ENCODE measurements at regions not wholly inside any gene's neighbourhood (a gene's known extent, or its start where the extent isn't known, plus 50 kb on each side); places are given as distances from the start of the nearest gene placed in this dataset.

DNA sequence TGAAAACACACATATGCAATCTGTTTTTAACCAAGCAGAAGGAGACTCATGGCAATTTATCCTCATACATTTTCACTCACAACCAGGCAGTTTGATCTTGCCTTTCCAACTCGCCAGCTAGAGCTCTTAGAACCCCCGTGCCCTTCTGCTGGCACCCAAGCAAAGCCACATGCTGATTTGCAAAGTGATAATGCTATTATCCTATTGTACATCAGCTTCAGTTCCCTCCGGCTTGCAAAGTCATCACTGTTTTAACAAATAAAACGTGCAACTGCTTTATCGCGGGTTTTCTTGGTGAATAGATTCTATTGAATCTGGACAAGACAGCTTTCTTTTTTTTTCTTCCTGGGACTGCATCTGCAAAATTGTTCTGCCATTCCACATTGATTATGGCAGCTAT lies 314.6 kb downstream of the LNPK start:
- Mint-ChIP-seq H3K27ac (no peak overlapping the region), H3K4me1 (no peaks in the 10 kb centered on the region), H3K4me3 (no peak overlapping the region), H3K9me3 (no peaks in the 10 kb centered on the region), H3K27me3 (no peaks in the 10 kb centered on the region), H3K36me3 (ENCODE audit: low read depth) (no peaks in the 10 kb centered on the region)
- TF ChIP-seq, protein P1, sequence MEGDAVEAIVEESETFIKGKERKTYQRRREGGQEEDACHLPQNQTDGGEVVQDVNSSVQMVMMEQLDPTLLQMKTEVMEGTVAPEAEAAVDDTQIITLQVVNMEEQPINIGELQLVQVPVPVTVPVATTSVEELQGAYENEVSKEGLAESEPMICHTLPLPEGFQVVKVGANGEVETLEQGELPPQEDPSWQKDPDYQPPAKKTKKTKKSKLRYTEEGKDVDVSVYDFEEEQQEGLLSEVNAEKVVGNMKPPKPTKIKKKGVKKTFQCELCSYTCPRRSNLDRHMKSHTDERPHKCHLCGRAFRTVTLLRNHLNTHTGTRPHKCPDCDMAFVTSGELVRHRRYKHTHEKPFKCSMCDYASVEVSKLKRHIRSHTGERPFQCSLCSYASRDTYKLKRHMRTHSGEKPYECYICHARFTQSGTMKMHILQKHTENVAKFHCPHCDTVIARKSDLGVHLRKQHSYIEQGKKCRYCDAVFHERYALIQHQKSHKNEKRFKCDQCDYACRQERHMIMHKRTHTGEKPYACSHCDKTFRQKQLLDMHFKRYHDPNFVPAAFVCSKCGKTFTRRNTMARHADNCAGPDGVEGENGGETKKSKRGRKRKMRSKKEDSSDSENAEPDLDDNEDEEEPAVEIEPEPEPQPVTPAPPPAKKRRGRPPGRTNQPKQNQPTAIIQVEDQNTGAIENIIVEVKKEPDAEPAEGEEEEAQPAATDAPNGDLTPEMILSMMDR (IDR thresholded peaks at IDR 0.05): no peak
- DNase-seq (no peak), ATAC-seq (ENCODE audit: low read depth) (no peak)
- ChIA-PET POLR2A (no interaction called here), CTCF (interaction anchor here (0.5 to 5.9 kb wide), 3 partner anchors 20 to 453 kb away, joined by 3 to 53 read pairs (median 4); no protein-coding TSS in a partner anchor)
- intact Hi-C loops (cut with micrococcal nuclease): no loop called here

DNA sequence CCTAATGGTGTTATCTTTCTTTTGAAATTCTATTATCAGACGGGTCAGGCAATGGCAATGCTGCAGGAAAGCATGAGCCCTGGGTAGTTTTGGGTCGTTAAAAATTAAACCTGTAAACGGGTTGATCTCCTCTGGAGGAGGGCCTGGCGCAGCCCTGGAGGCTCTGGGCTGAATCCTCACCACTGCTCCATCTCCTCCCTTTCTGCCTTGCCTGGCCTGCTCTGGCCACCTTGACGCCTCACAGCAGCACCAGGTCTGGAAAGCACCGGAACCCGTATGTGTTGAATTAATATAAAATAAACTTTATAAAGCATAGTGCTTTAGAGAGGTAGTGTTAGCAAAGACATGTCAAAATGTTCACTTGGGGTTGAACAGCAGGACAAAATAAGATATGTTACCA lies 316.1 kb downstream of the LNPK start:
- TF ChIP-seq, protein P1 (IDR thresholded peaks at IDR 0.05): no peak
- ChIA-PET CTCF (interaction anchor here (5.9 kb wide), 1 partner anchor 412 kb away, joined by 53 read pairs; no protein-coding TSS in a partner anchor), POLR2A (no interaction called here)
- H3K36me3 Mint-ChIP-seq (ENCODE audit: low read depth): no peaks in the 10 kb centered on the region
- H3K4me1 Mint-ChIP-seq: no peaks in the 10 kb centered on the region
- no peak for ATAC-seq (ENCODE audit: low read depth)
- no peaks in the 10 kb centered on the region for H3K27me3 Mint-ChIP-seq
- H3K27ac Mint-ChIP-seq: no peak overlapping the region
- no peaks in the 10 kb centered on the region for H3K9me3 Mint-ChIP-seq
- H3K4me3 Mint-ChIP-seq: no peak overlapping the region
- DNase-seq: no peak
- intact Hi-C loops (cut with micrococcal nuclease): no loop called here

DNA sequence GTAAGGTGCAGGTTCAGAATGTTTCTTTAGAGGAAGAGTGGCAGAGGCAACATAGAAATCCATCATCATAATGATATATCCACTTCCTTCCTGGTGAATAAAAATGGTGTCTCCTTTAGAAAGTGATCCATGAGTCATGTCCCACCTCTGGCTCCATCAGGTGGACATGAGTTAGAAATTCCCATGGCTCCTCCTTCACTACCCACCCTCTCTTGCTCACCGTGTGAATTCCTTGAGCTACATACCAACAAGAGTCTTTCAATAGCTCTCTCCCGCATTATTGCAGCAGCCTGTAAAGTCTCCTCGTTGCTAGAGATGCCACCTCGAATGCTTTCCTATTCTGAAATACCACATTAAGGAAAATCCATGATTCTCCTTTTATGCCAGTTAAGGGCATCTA lies 317.6 kb downstream of the LNPK start:
- TF ChIP-seq, protein P1 (IDR thresholded peaks at IDR 0.05): no peak
- no peaks in the 10 kb centered on the region for H3K4me1 Mint-ChIP-seq
- no peak for DNase-seq
- no peaks in the 10 kb centered on the region for H3K27me3 Mint-ChIP-seq
- CTCF ChIA-PET: no interaction called here
- intact Hi-C loops (cut with micrococcal nuclease): no loop called here
- no peak for ATAC-seq (ENCODE audit: low read depth)
- no peak overlapping the region for H3K4me3 Mint-ChIP-seq
- POLR2A ChIA-PET: no interaction called here
- H3K27ac Mint-ChIP-seq: no peak overlapping the region
- H3K9me3 Mint-ChIP-seq: no peaks in the 10 kb centered on the region
- H3K36me3 Mint-ChIP-seq (ENCODE audit: low read depth): no peaks in the 10 kb centered on the region

DNA sequence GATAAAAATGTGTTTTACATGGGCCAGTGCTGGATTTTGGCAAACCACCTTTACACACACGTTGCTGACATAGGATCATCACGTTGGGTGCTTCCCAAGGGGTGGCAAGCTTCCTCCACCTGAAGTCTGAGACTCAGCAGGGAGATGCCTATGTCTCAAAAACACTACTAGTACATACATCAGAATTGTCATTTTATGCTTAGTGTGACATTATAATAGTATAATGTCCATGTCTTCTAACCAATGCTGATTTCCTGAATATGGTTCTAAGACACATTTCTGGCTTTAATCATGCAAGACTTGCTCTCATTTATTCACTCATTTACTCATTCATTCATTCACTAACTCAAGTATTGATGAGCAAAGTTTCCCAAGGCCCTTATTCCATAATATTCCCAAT lies 322.3 kb downstream of the LNPK start:
- DNase-seq (no peak), ATAC-seq (ENCODE audit: low read depth) (no peak)
- Mint-ChIP-seq H3K4me1 (no peaks in the 10 kb centered on the region), H3K36me3 (ENCODE audit: low read depth) (no peaks in the 10 kb centered on the region), H3K4me3 (no peak overlapping the region), H3K27me3 (no peaks in the 10 kb centered on the region), H3K9me3 (no peaks in the 10 kb centered on the region), H3K27ac (no peak overlapping the region)
- POLR2A ChIA-PET: no interaction called here
- intact Hi-C loops (cut with micrococcal nuclease): no loop called here
- CTCF ChIA-PET: interaction anchor here (3.4 kb wide), 1 partner anchor 10 kb away, joined by 14 read pairs; no protein-coding TSS in a partner anchor
- TF ChIP-seq, protein P1 (IDR thresholded peaks at IDR 0.05): no peak

DNA sequence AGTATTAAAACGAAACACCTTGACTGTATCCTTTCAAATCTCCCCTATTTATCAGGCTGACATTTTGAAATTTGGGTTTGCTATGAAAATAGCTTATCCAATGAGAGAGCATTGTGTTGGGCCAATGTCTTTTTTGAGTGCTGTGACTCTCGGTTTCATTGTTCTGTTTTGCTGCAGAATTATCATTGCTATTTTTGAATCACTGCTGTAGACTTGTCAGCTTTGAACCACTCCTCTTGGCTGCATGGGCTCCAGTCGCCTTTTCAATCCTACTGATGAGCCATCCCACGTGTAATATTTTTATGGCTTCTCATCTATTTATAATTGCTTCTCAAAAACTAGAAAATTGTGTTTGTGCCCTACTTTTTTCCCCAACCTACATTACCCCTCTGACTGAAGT lies 322.8 kb downstream of the LNPK start:
- intact Hi-C loops (cut with micrococcal nuclease): no loop called here
- Mint-ChIP-seq H3K27ac (no peak overlapping the region), H3K27me3 (no peaks in the 10 kb centered on the region), H3K4me3 (no peak overlapping the region), H3K4me1 (no peaks in the 10 kb centered on the region), H3K36me3 (ENCODE audit: low read depth) (no peaks in the 10 kb centered on the region), H3K9me3 (no peaks in the 10 kb centered on the region)
- POLR2A ChIA-PET: no interaction called here
- CTCF ChIA-PET: interaction anchor here (3.4 kb wide), 1 partner anchor 10 kb away, joined by 14 read pairs; no protein-coding TSS in a partner anchor
- DNase-seq (no peak), ATAC-seq (ENCODE audit: low read depth) (no peak)
- TF ChIP-seq, protein P1 (IDR thresholded peaks at IDR 0.05): no peak

Measured in activated B cell treated with CpG ODN at 0.5 μM for 24 hours (primary cell).